SU-DHL-6 (cell line): ENCODE measurements at regions not wholly inside any gene's neighbourhood (a gene's known extent, or its start where the extent isn't known, plus 50 kb on each side); places are given as distances from the start of the nearest gene placed in this dataset.

Experiments
- H2AFZ ChIP-seq: fragments of 200-600 bp; sonication (generic); 2 replicates; pipeline ENCODE4 v1.6.1; 2014; ENCODE audit warnings: low read depth, mild to moderate bottlenecking, moderate library complexity, mixed read lengths, antibody characterized with exemption, low read length; ENCODE audit not compliant: severe bottlenecking
- H3F3A ChIP-seq: fragments of 200-600 bp; shearing (Covaris generic); 2 replicates; pipeline ENCODE4 v1.6.0; 2016; ENCODE audit warnings: antibody characterized with exemption, mild to moderate bottlenecking; ENCODE audit not compliant: insufficient read depth
- H3K27ac ChIP-seq: fragments of 200-600 bp; sonication (generic); 2 replicates; pipeline ENCODE4 v1.5.1; 2016; ENCODE audit warnings: low read depth, mild to moderate bottlenecking, low read length, moderate library complexity, mixed read lengths
- H3K27me3 ChIP-seq: fragments of 200-600 bp; sonication (generic), shearing (Covaris generic); 2 replicates; pipeline ENCODE4 v1.6.0; 2014; ENCODE audit warnings: mild to moderate bottlenecking, low read length
- H3K36me3 ChIP-seq: fragments of 200-600 bp; sonication (generic); 2 replicates; pipeline ENCODE4 v1.6.1; 2014; ENCODE audit warnings: mild to moderate bottlenecking, low read length, mixed read lengths
- H3K4me2 ChIP-seq: fragments of 300-600, 200-600 bp; shearing (Covaris generic), sonication (generic); 2 replicates; pipeline ENCODE4 v1.6.0; 2014; ENCODE audit warnings: low read length, low read depth, mild to moderate bottlenecking; ENCODE audit not compliant: poor library complexity, severe bottlenecking
- H3K4me3 ChIP-seq: fragments of 200-600 bp; sonication (generic); 2 replicates; pipeline ENCODE4 v1.5.1; 2014; ENCODE audit warnings: antibody characterized with exemption, low read length, mild to moderate bottlenecking, mixed read lengths; ENCODE audit not compliant: insufficient read depth, poor library complexity, severe bottlenecking
- H3K79me2 ChIP-seq: fragments of 200-600 bp; sonication (generic); 2 replicates; pipeline ENCODE4 v1.6.1; 2014; ENCODE audit warnings: mild to moderate bottlenecking, low read length, moderate library complexity; ENCODE audit not compliant: insufficient read depth
- H3K9ac ChIP-seq: fragments of 200-600 bp; sonication (generic); 2 replicates; pipeline ENCODE4 v1.7.0; 2014; ENCODE audit warnings: mild to moderate bottlenecking, low read length
- H3K9me2 ChIP-seq: fragments of 200-600 bp; sonication (generic); replicated peaks from 2 replicates; pipeline ENCODE4 v1.6.1; 2014; ENCODE audit warnings: low read length; ENCODE audit not compliant: insufficient read depth
- H3K9me3 ChIP-seq: fragments of 200-600 bp; sonication (generic); 2 replicates; pipeline ENCODE4 v1.6.1; 2014; ENCODE audit warnings: low read length, mixed read lengths; ENCODE audit not compliant: insufficient read depth
- H4K20me1 ChIP-seq: fragments of 200-600 bp; sonication (generic); 2 replicates; pipeline ENCODE4 v1.6.1; 2014; ENCODE audit warnings: low read depth, mild to moderate bottlenecking, antibody characterized with exemption, low read length, moderate library complexity, mixed read lengths
- EZH2phosphoT487 ChIP-seq: fragments of 200-600 bp; sonication (generic), shearing (Covaris generic); conservative IDR thresholded peaks from 2 replicates; pipeline ENCODE4 v1.6.1; 2018; ENCODE audit warnings: mild to moderate bottlenecking, antibody characterized with exemption, low read length, moderate library complexity, mixed read lengths
- TF ChIP-seq, protein P1 (sequence below): fragments of 200-600 bp; sonication (generic); IDR thresholded peaks from one replicate; pipeline ENCODE4 v1.5.1; 2017; ENCODE audit warnings: antibody characterized with exemption, mild to moderate bottlenecking, low read length, moderate library complexity; ENCODE audit not compliant: insufficient read depth, poor library complexity, severe bottlenecking

- no peak overlapping the region for H3K27ac ChIP-seq
- no peaks in the 10 kb centered on the region for H3K27me3 ChIP-seq
- H2AFZ ChIP-seq: no peak overlapping the region
- H3K79me2 ChIP-seq: no peaks in the 10 kb centered on the region
- no peak overlapping the region for H3K4me3 ChIP-seq
- H3K36me3 ChIP-seq: no peaks in the 10 kb centered on the region
- TF ChIP-seq EZH2phosphoT487: no peak
- TF ChIP-seq, protein P1, sequence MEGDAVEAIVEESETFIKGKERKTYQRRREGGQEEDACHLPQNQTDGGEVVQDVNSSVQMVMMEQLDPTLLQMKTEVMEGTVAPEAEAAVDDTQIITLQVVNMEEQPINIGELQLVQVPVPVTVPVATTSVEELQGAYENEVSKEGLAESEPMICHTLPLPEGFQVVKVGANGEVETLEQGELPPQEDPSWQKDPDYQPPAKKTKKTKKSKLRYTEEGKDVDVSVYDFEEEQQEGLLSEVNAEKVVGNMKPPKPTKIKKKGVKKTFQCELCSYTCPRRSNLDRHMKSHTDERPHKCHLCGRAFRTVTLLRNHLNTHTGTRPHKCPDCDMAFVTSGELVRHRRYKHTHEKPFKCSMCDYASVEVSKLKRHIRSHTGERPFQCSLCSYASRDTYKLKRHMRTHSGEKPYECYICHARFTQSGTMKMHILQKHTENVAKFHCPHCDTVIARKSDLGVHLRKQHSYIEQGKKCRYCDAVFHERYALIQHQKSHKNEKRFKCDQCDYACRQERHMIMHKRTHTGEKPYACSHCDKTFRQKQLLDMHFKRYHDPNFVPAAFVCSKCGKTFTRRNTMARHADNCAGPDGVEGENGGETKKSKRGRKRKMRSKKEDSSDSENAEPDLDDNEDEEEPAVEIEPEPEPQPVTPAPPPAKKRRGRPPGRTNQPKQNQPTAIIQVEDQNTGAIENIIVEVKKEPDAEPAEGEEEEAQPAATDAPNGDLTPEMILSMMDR: no peak
- no peaks in the 10 kb centered on the region for H3F3A ChIP-seq
- H3K9me3 ChIP-seq: no peaks in the 10 kb centered on the region
- H3K4me2 ChIP-seq: no peak overlapping the region
- H3K9ac ChIP-seq: no peak overlapping the region
- no peaks in the 10 kb centered on the region for H4K20me1 ChIP-seq
- no peaks in the 10 kb centered on the region; the same call in 1 of the 2 replicates for H3K9me2 ChIP-seq
Measured at GRCh38 chr2:103208916-103209315, 447.1 kb downstream of the TMEM182 start.

DNA sequence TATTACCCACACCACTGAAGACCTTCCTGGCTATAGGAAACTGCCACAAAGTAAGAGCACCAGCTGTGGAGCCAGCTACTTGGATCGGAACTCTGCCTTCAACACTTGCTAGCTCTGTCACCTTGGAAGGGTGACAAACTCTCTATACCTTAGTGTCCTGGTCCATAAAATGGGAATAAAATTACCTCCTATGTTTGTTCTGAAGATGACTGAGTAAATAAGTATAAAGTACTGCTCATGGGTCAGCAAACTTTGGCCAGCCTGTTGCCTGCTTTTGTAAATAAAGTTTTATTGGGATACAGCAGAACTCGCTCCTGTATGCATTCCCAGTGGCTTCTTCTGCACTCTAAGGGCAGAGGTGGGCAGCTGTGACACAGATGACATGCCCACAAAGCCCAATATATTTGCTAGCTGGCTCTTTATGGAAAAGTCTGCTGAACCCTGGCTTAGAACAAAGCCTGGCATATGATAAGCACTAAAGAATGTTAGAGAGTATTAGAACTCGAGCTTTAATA lies 451.3 kb downstream of the TMEM182 start:
- no peaks in the 10 kb centered on the region for H3K27me3 ChIP-seq
- no peaks in the 10 kb centered on the region for H3K36me3 ChIP-seq
- H3K9me3 ChIP-seq: no peaks in the 10 kb centered on the region
- no peak overlapping the region for H3K27ac ChIP-seq
- H3K4me3 ChIP-seq: no peak overlapping the region
- no peak overlapping the region for H2AFZ ChIP-seq
- H3K9me2 ChIP-seq: no peaks in the 10 kb centered on the region; the same call in 1 of the 2 replicates
- H4K20me1 ChIP-seq: no peaks in the 10 kb centered on the region
- H3F3A ChIP-seq: no peaks in the 10 kb centered on the region
- TF ChIP-seq, protein P1: no peak
- no peak for TF ChIP-seq EZH2phosphoT487
- H3K4me2 ChIP-seq: no peak overlapping the region
- no peaks in the 10 kb centered on the region for H3K79me2 ChIP-seq
- H3K9ac ChIP-seq: no peak overlapping the region

DNA sequence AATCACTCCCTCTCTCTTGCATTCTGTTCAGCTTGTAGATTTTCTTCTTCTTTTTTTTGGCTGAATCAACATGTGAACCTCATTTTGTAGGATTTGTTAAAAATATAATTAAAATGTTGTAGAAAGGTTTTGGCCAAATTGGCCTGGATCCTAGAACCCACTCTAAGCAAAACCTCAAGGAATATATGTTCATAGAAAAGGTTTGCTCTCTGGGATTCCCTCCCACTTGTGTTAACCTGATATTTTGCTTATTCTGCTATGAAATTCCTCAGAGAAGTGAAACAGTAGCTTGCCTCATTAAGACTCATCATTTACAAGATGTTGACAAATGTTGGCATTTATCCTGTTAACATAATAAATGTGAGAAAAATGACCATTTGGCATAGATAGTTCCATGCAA lies 456.7 kb downstream of the TMEM182 start:
- no peak overlapping the region for H3K9ac ChIP-seq
- TF ChIP-seq, protein P1: no peak
- no peak for TF ChIP-seq EZH2phosphoT487
- H3K4me3 ChIP-seq: no peak overlapping the region
- no peak overlapping the region for H3K27ac ChIP-seq
- H3K79me2 ChIP-seq: no peaks in the 10 kb centered on the region
- no peak overlapping the region for H2AFZ ChIP-seq
- no peaks in the 10 kb centered on the region for H3K27me3 ChIP-seq
- no peaks in the 10 kb centered on the region for H4K20me1 ChIP-seq
- H3K4me2 ChIP-seq: no peak overlapping the region
- H3K9me2 ChIP-seq: no peaks in the 10 kb centered on the region
- no peaks in the 10 kb centered on the region for H3K9me3 ChIP-seq
- H3F3A ChIP-seq: no peaks in the 10 kb centered on the region
- no peaks in the 10 kb centered on the region for H3K36me3 ChIP-seq
